ENCODE measurements at regions not wholly inside any gene's neighbourhood (a gene's known extent, or its start where the extent isn't known, plus 50 kb on each side); places are given as distances from the start of the nearest gene placed in this dataset.

- H3K27ac ChIP-seq (ENCODE audit: low read length), result no peak overlapping the region
Measured at GRCh38 chr6:148602136-148602535, 144.7 kb upstream of the UST start.

GRCh38 chr6:148608199-148608951 lies 138.5 kb upstream of the UST start:
- H3K27me3 ChIP-seq (ENCODE audit: control insufficient read depth in 1 of 2, insufficient read depth in 2 of 2, low read length in 2 of 2), result no peaks in the 10 kb centered on the region
- H3K9ac ChIP-seq (ENCODE audit: low read length in 2 of 2), result no peak overlapping the region
- no peaks in the 10 kb centered on the region for H3K9me3 ChIP-seq (ENCODE audit: control insufficient read depth in 2 of 2, low read length in 2 of 2)
- H3K27ac ChIP-seq (ENCODE audit: low read length), result no peak overlapping the region
- no peak overlapping the region for H3K4me3 ChIP-seq (ENCODE audit: low read length in 2 of 2)
- H3K36me3 ChIP-seq (ENCODE audit: control insufficient read depth in 2 of 2, insufficient read depth in 2 of 2, low read length in 2 of 2), result no peaks in the 10 kb centered on the region
- peaks cover 14% of the 10 kb centered on the region for H3K4me1 ChIP-seq (ENCODE audit: control insufficient read depth, insufficient read depth, low read length)

More at GRCh38 chr6:148602136-148602535, 144.7 kb upstream of the UST start:
- Histone ChIP-seq H3K36me3 (ENCODE audit: control insufficient read depth in 2 of 2, insufficient read depth in 2 of 2, low read length in 2 of 2) (no peaks in the 10 kb centered on the region), H3K4me1 (ENCODE audit: control insufficient read depth, insufficient read depth, low read length) (no peaks in the 10 kb centered on the region), H3K9ac (ENCODE audit: low read length in 2 of 2) (no peak overlapping the region), H3K27me3 (ENCODE audit: control insufficient read depth in 1 of 2, insufficient read depth in 2 of 2, low read length in 2 of 2) (no peaks in the 10 kb centered on the region), H3K4me3 (ENCODE audit: low read length in 2 of 2) (no peak overlapping the region), H3K9me3 (ENCODE audit: control insufficient read depth in 2 of 2, low read length in 2 of 2) (no peaks in the 10 kb centered on the region)

GRCh38 chr6:148611213-148611612 lies 135.6 kb upstream of the UST start:
- Histone ChIP-seq H3K4me1 (ENCODE audit: control insufficient read depth, insufficient read depth, low read length) (peaks cover 14% of the 10 kb centered on the region), H3K27ac (ENCODE audit: low read length) (no peak overlapping the region)

GRCh38 chr6:148612043-148612442 lies 134.8 kb upstream of the UST start:
- no peaks in the 10 kb centered on the region for H3K36me3 ChIP-seq (ENCODE audit: control insufficient read depth in 2 of 2, insufficient read depth in 2 of 2, low read length in 2 of 2)
- peak overlapping the region; percentile 12 for H3K27ac ChIP-seq (ENCODE audit: low read length)
- H3K27me3 ChIP-seq (ENCODE audit: control insufficient read depth in 1 of 2, insufficient read depth in 2 of 2, low read length in 2 of 2), result no peaks in the 10 kb centered on the region
- H3K4me3 ChIP-seq (ENCODE audit: low read length in 2 of 2), result peak overlapping the region in 1 of 2 donors; percentile 27
- H3K9ac ChIP-seq (ENCODE audit: low read length in 2 of 2), result no peak overlapping the region
- H3K9me3 ChIP-seq (ENCODE audit: control insufficient read depth in 2 of 2, low read length in 2 of 2), result no peaks in the 10 kb centered on the region
- peaks cover 14% of the 10 kb centered on the region for H3K4me1 ChIP-seq (ENCODE audit: control insufficient read depth, insufficient read depth, low read length)

More at GRCh38 chr6:148611213-148611612, 135.6 kb upstream of the UST start:
- Histone ChIP-seq H3K9ac (ENCODE audit: low read length in 2 of 2) (no peak overlapping the region), H3K9me3 (ENCODE audit: control insufficient read depth in 2 of 2, low read length in 2 of 2) (no peaks in the 10 kb centered on the region), H3K4me3 (ENCODE audit: low read length in 2 of 2) (peak overlapping the region in 1 of 2 donors; percentile 27), H3K27me3 (ENCODE audit: control insufficient read depth in 1 of 2, insufficient read depth in 2 of 2, low read length in 2 of 2) (no peaks in the 10 kb centered on the region), H3K36me3 (ENCODE audit: control insufficient read depth in 2 of 2, insufficient read depth in 2 of 2, low read length in 2 of 2) (no peaks in the 10 kb centered on the region)

GRCh38 chr6:148614602-148615001 lies 132.2 kb upstream of the UST start:
- Histone ChIP-seq H3K4me1 (ENCODE audit: control insufficient read depth, insufficient read depth, low read length) (peaks cover 14% of the 10 kb centered on the region), H3K27ac (ENCODE audit: low read length) (no peak overlapping the region), H3K36me3 (ENCODE audit: control insufficient read depth in 2 of 2, insufficient read depth in 2 of 2, low read length in 2 of 2) (no peaks in the 10 kb centered on the region), H3K9me3 (ENCODE audit: control insufficient read depth in 2 of 2, low read length in 2 of 2) (no peaks in the 10 kb centered on the region), H3K4me3 (ENCODE audit: low read length in 2 of 2) (no peak overlapping the region), H3K9ac (ENCODE audit: low read length in 2 of 2) (no peak overlapping the region), H3K27me3 (ENCODE audit: control insufficient read depth in 1 of 2, insufficient read depth in 2 of 2, low read length in 2 of 2) (no peaks in the 10 kb centered on the region)

- no peak overlapping the region for H3K9ac ChIP-seq (ENCODE audit: low read length in 2 of 2)
- no peaks in the 10 kb centered on the region for H3K9me3 ChIP-seq (ENCODE audit: control insufficient read depth in 2 of 2, low read length in 2 of 2)
- H3K4me3 ChIP-seq (ENCODE audit: low read length in 2 of 2), result no peak overlapping the region
- no peak overlapping the region for H3K27ac ChIP-seq (ENCODE audit: low read length)
- no peaks in the 10 kb centered on the region for H3K27me3 ChIP-seq (ENCODE audit: control insufficient read depth in 1 of 2, insufficient read depth in 2 of 2, low read length in 2 of 2)
- H3K4me1 ChIP-seq (ENCODE audit: control insufficient read depth, insufficient read depth, low read length), result peaks cover 6% of the 10 kb centered on the region
- no peaks in the 10 kb centered on the region for H3K36me3 ChIP-seq (ENCODE audit: control insufficient read depth in 2 of 2, insufficient read depth in 2 of 2, low read length in 2 of 2)
Measured at GRCh38 chr6:148616841-148617240, 130.0 kb upstream of the UST start.

GRCh38 chr6:148617530-148617929 lies 129.3 kb upstream of the UST start:
- no peak overlapping the region for H3K9ac ChIP-seq (ENCODE audit: low read length in 2 of 2)
- H3K27ac ChIP-seq (ENCODE audit: low read length), result no peak overlapping the region
- H3K36me3 ChIP-seq (ENCODE audit: control insufficient read depth in 2 of 2, insufficient read depth in 2 of 2, low read length in 2 of 2), result no peaks in the 10 kb centered on the region
- H3K9me3 ChIP-seq (ENCODE audit: control insufficient read depth in 2 of 2, low read length in 2 of 2), result no peaks in the 10 kb centered on the region
- no peaks in the 10 kb centered on the region for H3K27me3 ChIP-seq (ENCODE audit: control insufficient read depth in 1 of 2, insufficient read depth in 2 of 2, low read length in 2 of 2)
- no peak overlapping the region for H3K4me3 ChIP-seq (ENCODE audit: low read length in 2 of 2)
- H3K4me1 ChIP-seq (ENCODE audit: control insufficient read depth, insufficient read depth, low read length), result no peaks in the 10 kb centered on the region

GRCh38 chr6:148619891-148620290 lies 126.9 kb upstream of the UST start:
- Histone ChIP-seq H3K9me3 (ENCODE audit: control insufficient read depth in 2 of 2, low read length in 2 of 2) (no peaks in the 10 kb centered on the region), H3K36me3 (ENCODE audit: control insufficient read depth in 2 of 2, insufficient read depth in 2 of 2, low read length in 2 of 2) (no peaks in the 10 kb centered on the region), H3K27me3 (ENCODE audit: control insufficient read depth in 1 of 2, insufficient read depth in 2 of 2, low read length in 2 of 2) (no peaks in the 10 kb centered on the region), H3K4me3 (ENCODE audit: low read length in 2 of 2) (no peak overlapping the region), H3K9ac (ENCODE audit: low read length in 2 of 2) (no peak overlapping the region), H3K27ac (ENCODE audit: low read length) (no peak overlapping the region), H3K4me1 (ENCODE audit: control insufficient read depth, insufficient read depth, low read length) (no peaks in the 10 kb centered on the region)

GRCh38 chr6:148620579-148621298 lies 126.1 kb upstream of the UST start:
- Histone ChIP-seq H3K27me3 (ENCODE audit: control insufficient read depth in 1 of 2, insufficient read depth in 2 of 2, low read length in 2 of 2) (no peaks in the 10 kb centered on the region), H3K4me1 (ENCODE audit: control insufficient read depth, insufficient read depth, low read length) (no peaks in the 10 kb centered on the region), H3K36me3 (ENCODE audit: control insufficient read depth in 2 of 2, insufficient read depth in 2 of 2, low read length in 2 of 2) (no peaks in the 10 kb centered on the region), H3K9me3 (ENCODE audit: control insufficient read depth in 2 of 2, low read length in 2 of 2) (no peaks in the 10 kb centered on the region), H3K9ac (ENCODE audit: low read length in 2 of 2) (no peak overlapping the region), H3K4me3 (ENCODE audit: low read length in 2 of 2) (no peak overlapping the region), H3K27ac (ENCODE audit: low read length) (no peak overlapping the region)

- H3K36me3 ChIP-seq (ENCODE audit: control insufficient read depth in 2 of 2, insufficient read depth in 2 of 2, low read length in 2 of 2), result no peaks in the 10 kb centered on the region
- H3K4me3 ChIP-seq (ENCODE audit: low read length in 2 of 2), result no peak overlapping the region
- H3K4me1 ChIP-seq (ENCODE audit: control insufficient read depth, insufficient read depth, low read length), result no peaks in the 10 kb centered on the region
- no peak overlapping the region for H3K27ac ChIP-seq (ENCODE audit: low read length)
- no peaks in the 10 kb centered on the region for H3K9me3 ChIP-seq (ENCODE audit: control insufficient read depth in 2 of 2, low read length in 2 of 2)
- no peaks in the 10 kb centered on the region for H3K27me3 ChIP-seq (ENCODE audit: control insufficient read depth in 1 of 2, insufficient read depth in 2 of 2, low read length in 2 of 2)
- H3K9ac ChIP-seq (ENCODE audit: low read length in 2 of 2), result no peak overlapping the region
Measured at GRCh38 chr6:148625609-148626008, 121.2 kb upstream of the UST start.

GRCh38 chr6:148628251-148628650 lies 118.6 kb upstream of the UST start:
- no peaks in the 10 kb centered on the region for H3K27me3 ChIP-seq (ENCODE audit: control insufficient read depth in 1 of 2, insufficient read depth in 2 of 2, low read length in 2 of 2)
- no peaks in the 10 kb centered on the region for H3K9me3 ChIP-seq (ENCODE audit: control insufficient read depth in 2 of 2, low read length in 2 of 2)
- H3K4me1 ChIP-seq (ENCODE audit: control insufficient read depth, insufficient read depth, low read length), result no peaks in the 10 kb centered on the region
- H3K9ac ChIP-seq (ENCODE audit: low read length in 2 of 2), result no peak overlapping the region
- no peak overlapping the region for H3K4me3 ChIP-seq (ENCODE audit: low read length in 2 of 2)
- H3K36me3 ChIP-seq (ENCODE audit: control insufficient read depth in 2 of 2, insufficient read depth in 2 of 2, low read length in 2 of 2), result no peaks in the 10 kb centered on the region
- no peak overlapping the region for H3K27ac ChIP-seq (ENCODE audit: low read length)
